ENCODE measurements at regions not wholly inside any gene's neighbourhood (a gene's known extent, or its start where the extent isn't known, plus 50 kb on each side); places are given as distances from the start of the nearest gene placed in this dataset.

DNA sequence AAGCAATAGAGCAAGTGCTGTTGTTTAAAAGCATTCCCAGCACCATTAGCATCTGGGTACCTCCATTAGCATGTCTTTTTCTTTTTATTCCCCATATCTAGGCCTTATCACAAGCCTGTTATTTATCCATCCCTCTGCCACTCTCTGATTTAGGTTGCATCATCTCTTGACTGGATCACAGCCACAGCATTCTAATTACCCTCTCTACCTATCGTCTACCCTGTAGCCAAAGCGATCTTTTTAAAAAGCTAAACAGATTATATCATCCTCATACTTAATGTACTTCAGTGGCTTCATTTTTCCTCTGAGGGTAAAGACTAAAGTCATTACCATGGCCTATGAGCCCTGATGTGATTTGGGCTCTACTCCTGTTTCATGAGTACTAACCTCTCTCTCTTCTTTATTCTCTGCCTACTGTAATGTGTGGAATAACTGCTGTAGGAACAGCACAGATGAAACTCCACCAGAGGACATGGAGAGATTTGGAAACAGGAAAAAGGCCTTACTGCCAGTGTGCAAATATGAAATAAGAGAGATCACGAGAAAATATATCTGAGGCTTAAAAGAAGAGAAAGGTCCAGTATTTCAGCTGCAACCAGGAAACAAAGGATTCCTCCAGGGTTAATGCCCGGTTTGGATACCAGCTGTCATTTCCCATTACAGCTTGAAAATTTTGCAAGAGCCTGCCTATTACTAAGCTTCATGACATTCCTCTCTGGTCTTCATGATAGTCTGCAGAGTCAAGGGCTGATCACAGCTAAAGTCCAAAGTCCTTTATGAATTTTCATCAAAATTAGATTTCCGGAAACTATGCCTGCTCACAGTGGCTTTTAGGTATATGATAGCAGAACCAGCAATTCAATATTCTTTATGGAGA, 422.5 kb upstream of the PDE3A start:
- DNase-seq (ENCODE audit: extremely low read depth, low read depth): no peak
- H3K4me3 ChIP-seq (replicated peaks; ENCODE audit: low read depth, low read length): no peak overlapping the region
- TF ChIP-seq, protein P1, sequence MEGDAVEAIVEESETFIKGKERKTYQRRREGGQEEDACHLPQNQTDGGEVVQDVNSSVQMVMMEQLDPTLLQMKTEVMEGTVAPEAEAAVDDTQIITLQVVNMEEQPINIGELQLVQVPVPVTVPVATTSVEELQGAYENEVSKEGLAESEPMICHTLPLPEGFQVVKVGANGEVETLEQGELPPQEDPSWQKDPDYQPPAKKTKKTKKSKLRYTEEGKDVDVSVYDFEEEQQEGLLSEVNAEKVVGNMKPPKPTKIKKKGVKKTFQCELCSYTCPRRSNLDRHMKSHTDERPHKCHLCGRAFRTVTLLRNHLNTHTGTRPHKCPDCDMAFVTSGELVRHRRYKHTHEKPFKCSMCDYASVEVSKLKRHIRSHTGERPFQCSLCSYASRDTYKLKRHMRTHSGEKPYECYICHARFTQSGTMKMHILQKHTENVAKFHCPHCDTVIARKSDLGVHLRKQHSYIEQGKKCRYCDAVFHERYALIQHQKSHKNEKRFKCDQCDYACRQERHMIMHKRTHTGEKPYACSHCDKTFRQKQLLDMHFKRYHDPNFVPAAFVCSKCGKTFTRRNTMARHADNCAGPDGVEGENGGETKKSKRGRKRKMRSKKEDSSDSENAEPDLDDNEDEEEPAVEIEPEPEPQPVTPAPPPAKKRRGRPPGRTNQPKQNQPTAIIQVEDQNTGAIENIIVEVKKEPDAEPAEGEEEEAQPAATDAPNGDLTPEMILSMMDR (IDR thresholded peaks at IDR 0.05; ENCODE audit: low read depth, low read length, missing control alignments): no peak

- H3K4me3 ChIP-seq (replicated peaks; ENCODE audit: low read depth, low read length): no peak overlapping the region
- TF ChIP-seq, protein P1 (IDR thresholded peaks at IDR 0.05; ENCODE audit: low read depth, low read length, missing control alignments): no peak
- DNase-seq (ENCODE audit: extremely low read depth, low read depth): peak; percentile 73
These were observed 421.8 kb upstream of the PDE3A start for GRCh38 chr12:19946550-19946949.

DNA sequence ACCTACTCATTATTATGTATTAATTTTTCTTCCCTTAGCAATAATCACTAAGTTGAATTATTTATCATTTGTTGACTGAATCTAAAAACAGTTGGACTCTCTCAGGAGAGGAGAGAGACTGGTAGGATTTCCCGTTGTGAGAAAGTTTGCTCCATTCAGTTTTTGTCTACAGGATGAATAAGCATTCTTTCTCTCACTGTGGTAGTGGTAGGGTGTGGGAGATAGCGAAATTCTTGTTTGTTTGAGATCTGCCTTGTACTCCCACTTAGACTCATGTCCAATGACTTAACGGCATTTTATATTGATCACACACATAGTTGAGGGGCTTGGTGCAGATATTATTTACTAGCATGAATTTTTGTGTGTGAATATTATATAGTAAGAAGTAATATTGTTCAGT, 421.0 kb upstream of the PDE3A start:
- TF ChIP-seq, protein P1 (IDR thresholded peaks at IDR 0.05; ENCODE audit: low read depth, low read length, missing control alignments): no peak
- no peak overlapping the region for H3K4me3 ChIP-seq (replicated peaks; ENCODE audit: low read depth, low read length)
- no peak for DNase-seq (ENCODE audit: extremely low read depth, low read depth)

DNA sequence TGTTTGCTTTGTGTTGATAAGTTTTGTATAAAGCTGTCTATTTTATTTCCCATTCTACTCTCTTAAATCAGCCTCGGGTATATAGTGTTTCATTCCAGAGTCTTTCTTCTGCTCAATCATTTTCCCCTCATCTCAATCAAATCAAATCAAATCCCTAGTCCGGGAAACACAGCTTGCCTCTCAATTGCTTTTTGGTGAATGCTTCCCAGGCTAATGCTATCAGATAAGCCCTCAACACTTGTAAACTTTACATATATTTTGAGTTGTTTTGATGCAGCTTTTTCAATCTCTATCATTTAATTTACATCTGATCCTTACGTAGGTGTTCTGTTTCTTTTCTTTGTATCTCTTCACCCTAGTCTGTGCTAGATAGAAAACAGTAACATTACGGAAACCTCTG, 416.7 kb upstream of the PDE3A start:
- H3K4me3 ChIP-seq (replicated peaks; ENCODE audit: low read depth, low read length): no peak overlapping the region
- DNase-seq (ENCODE audit: extremely low read depth, low read depth): no peak
- TF ChIP-seq, protein P1 (IDR thresholded peaks at IDR 0.05; ENCODE audit: low read depth, low read length, missing control alignments): no peak

GRCh38 chr12:19953734-19954133, 414.6 kb upstream of the PDE3A start:
- H3K4me3 ChIP-seq (replicated peaks; ENCODE audit: low read depth, low read length): no peak overlapping the region
- no peak for DNase-seq (ENCODE audit: extremely low read depth, low read depth)
- TF ChIP-seq, protein P1 (IDR thresholded peaks at IDR 0.05; ENCODE audit: low read depth, low read length, missing control alignments): no peak

DNA sequence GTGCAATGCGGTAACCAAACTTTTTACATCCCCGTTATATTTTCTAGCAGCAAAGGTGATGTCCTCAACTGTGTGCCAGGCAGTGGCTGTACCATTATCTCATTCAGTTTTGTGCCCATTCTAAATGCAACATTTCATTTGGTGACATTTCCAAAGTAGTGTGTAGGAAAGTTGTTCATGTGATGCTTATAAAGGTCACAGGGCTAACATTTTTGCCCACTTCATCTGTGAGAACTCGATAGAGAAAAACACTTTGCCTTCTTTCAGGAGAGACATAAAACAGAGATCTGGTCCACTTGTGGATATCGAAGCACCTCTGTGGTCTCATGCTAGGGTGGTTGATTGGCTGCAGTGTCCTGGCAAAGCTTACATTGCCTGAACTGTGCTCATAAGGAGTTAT, 414.2 kb upstream of the PDE3A start:
- TF ChIP-seq, protein P1 (IDR thresholded peaks at IDR 0.05; ENCODE audit: low read depth, low read length, missing control alignments): no peak
- DNase-seq (ENCODE audit: extremely low read depth, low read depth): no peak
- no peak overlapping the region for H3K4me3 ChIP-seq (replicated peaks; ENCODE audit: low read depth, low read length)

All from HFF-Myc (cell line).